Right lobe of liver (tissue), 4 donors: ENCODE measurements at regions not wholly inside any gene's neighbourhood (a gene's known extent, or its start where the extent isn't known, plus 50 kb on each side); places are given as distances from the start of the nearest gene placed in this dataset.

Source experiments
- CTCF ChIP-seq, 4 donors: fragments of 200-600 bp in 3 of 4; fragments of 450-650 bp in 1 of 4; IDR thresholded peaks; one replicate each; pipeline versions ENCODE4 v1.5.1 to v1.8.0; 2016 to 2022; ENCODE audit warnings: antibody characterized with exemption in 4 of 4, mild to moderate bottlenecking in 2 of 4
- POLR2A ChIP-seq: fragments of 450-650 bp; IDR thresholded peaks from one replicate; pipeline ENCODE4 v1.6.1; 2017; ENCODE audit warnings: antibody characterized with exemption, mild to moderate bottlenecking
- donor health status: DM: no; HTN: no; CAD: no.
- donor health status: DM: no; HTN: no; CAD: no.
- donor health status: DM: no; HTN: yes; CAD: no.

- TF ChIP-seq CTCF (IDR thresholded peaks at IDR 0.05) = no peak
- TF ChIP-seq POLR2A = no peak
Measured at GRCh38 chr13:47327861-47328260, 431.0 kb upstream of the HTR2A start.
